ENCODE measurements at regions not wholly inside any gene's neighbourhood (a gene's known extent, or its start where the extent isn't known, plus 50 kb on each side); places are given as distances from the start of the nearest gene placed in this dataset.
"Not testable (repeated sequence)": the region's sequence is repeated elsewhere in the genome, so short reads cannot be mapped to it uniquely, and the experiment has no call there.

GRCh38 chr9:85466834-85467233, 274.9 kb downstream of the AGTPBP1 start:
- Histone ChIP-seq H3K27me3 (ENCODE audit: control insufficient read depth, insufficient read depth, low read length) (no peaks in the 10 kb centered on the region), H3K4me1 (ENCODE audit: control insufficient read depth, insufficient read depth, low read length, poor library complexity, severe bottlenecking) (no peaks in the 10 kb centered on the region), H3K36me3 (ENCODE audit: control insufficient read depth, insufficient read depth, low read length) (no peaks in the 10 kb centered on the region), H3K9me3 (ENCODE audit: control insufficient read depth in 2 of 2, low read length in 2 of 2) (no peaks in the 10 kb centered on the region), H3K27ac (ENCODE audit: insufficient read depth, low read length, poor library complexity, severe bottlenecking) (no peak overlapping the region), H3K4me3 (ENCODE audit: low read depth, low read length) (no peak overlapping the region)
- H3K27ac Mint-ChIP-seq: no peak overlapping the region
- no peaks in the 10 kb centered on the region for H3K27me3 Mint-ChIP-seq
- H3K4me3 Mint-ChIP-seq: no peak overlapping the region
- no peak for DNase-seq
- no peaks in the 10 kb centered on the region for H3K4me1 Mint-ChIP-seq
- H3K36me3 Mint-ChIP-seq: no peaks in the 10 kb centered on the region
- ATAC-seq (ENCODE audit: low read depth in 2 of 2): no peak
- peaks cover 0 to 3% (median 0%) of the 10 kb centered on the region in 7 donors for H3K9me3 Mint-ChIP-seq

GRCh38 chr9:85458114-85458864, 283.5 kb downstream of the AGTPBP1 start:
- H3K36me3 ChIP-seq (ENCODE audit: control insufficient read depth, insufficient read depth, low read length); H3K27me3 ChIP-seq (ENCODE audit: control insufficient read depth, insufficient read depth, low read length); H3K36me3 Mint-ChIP-seq; H3K4me3 ChIP-seq (ENCODE audit: low read depth, low read length); H3K9me3 ChIP-seq (ENCODE audit: control insufficient read depth in 2 of 2, low read length in 2 of 2); H3K4me3 Mint-ChIP-seq; ATAC-seq (ENCODE audit: low read depth in 2 of 2); H3K4me1 Mint-ChIP-seq; H3K9me3 Mint-ChIP-seq; H3K4me1 ChIP-seq (ENCODE audit: control insufficient read depth, insufficient read depth, low read length, poor library complexity, severe bottlenecking); DNase-seq; H3K27ac Mint-ChIP-seq; H3K27me3 Mint-ChIP-seq; H3K27ac ChIP-seq (ENCODE audit: insufficient read depth, low read length, poor library complexity, severe bottlenecking): not testable (repeated sequence)

- no peak overlapping the region for H3K27ac ChIP-seq (ENCODE audit: insufficient read depth, low read length, poor library complexity, severe bottlenecking)
- peaks cover 0 to 4% (median 0%) of the 10 kb centered on the region in 7 donors for H3K9me3 Mint-ChIP-seq
- no peaks in the 10 kb centered on the region for H3K4me1 ChIP-seq (ENCODE audit: control insufficient read depth, insufficient read depth, low read length, poor library complexity, severe bottlenecking)
- DNase-seq (no peak), ATAC-seq (ENCODE audit: low read depth in 2 of 2) (no peak)
- H3K27ac Mint-ChIP-seq: no peak overlapping the region
- H3K27me3 ChIP-seq (ENCODE audit: control insufficient read depth, insufficient read depth, low read length): no peaks in the 10 kb centered on the region
- no peaks in the 10 kb centered on the region for H3K4me1 Mint-ChIP-seq
- peaks cover 4% of the 10 kb centered on the region for H3K27me3 Mint-ChIP-seq
- H3K9me3 ChIP-seq (ENCODE audit: control insufficient read depth in 2 of 2, low read length in 2 of 2): no peaks in the 10 kb centered on the region
- H3K36me3 Mint-ChIP-seq: no peaks in the 10 kb centered on the region
- no peak overlapping the region for H3K4me3 Mint-ChIP-seq
- no peaks in the 10 kb centered on the region for H3K36me3 ChIP-seq (ENCODE audit: control insufficient read depth, insufficient read depth, low read length)
- H3K4me3 ChIP-seq (ENCODE audit: low read depth, low read length): no peak overlapping the region
These were observed 287.9 kb downstream of the AGTPBP1 start for GRCh38 chr9:85453850-85454249.

DNA sequence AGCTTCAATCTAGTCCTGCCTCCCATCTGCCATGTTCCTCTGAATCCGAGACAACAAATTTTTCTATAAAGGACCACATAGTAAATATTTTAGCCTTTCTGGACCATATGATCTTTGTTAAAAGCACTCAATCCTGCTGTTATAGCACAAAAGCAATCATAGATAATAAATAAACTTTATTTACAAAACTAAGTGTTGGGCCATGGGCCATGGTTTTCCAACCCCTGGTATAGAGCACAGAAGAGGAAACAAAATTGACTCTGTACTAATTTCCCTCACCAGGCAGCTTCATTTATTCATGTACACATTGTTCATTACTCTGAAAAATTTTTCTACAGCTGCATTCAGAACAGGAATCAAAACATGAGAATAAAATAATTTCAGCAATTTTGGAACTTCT, 288.9 kb downstream of the AGTPBP1 start:
- H3K4me1 ChIP-seq (ENCODE audit: control insufficient read depth, insufficient read depth, low read length, poor library complexity, severe bottlenecking): no peaks in the 10 kb centered on the region
- DNase-seq (no peak), ATAC-seq (ENCODE audit: low read depth in 2 of 2) (no peak)
- Mint-ChIP-seq H3K27ac (no peak overlapping the region), H3K4me1 (no peaks in the 10 kb centered on the region), H3K27me3 (peaks cover 4% of the 10 kb centered on the region), H3K9me3 (peaks cover 0 to 4% (median 0%) of the 10 kb centered on the region in 7 donors), H3K4me3 (no peak overlapping the region), H3K36me3 (no peaks in the 10 kb centered on the region)
- H3K36me3 ChIP-seq (ENCODE audit: control insufficient read depth, insufficient read depth, low read length): no peaks in the 10 kb centered on the region
- no peaks in the 10 kb centered on the region for H3K27me3 ChIP-seq (ENCODE audit: control insufficient read depth, insufficient read depth, low read length)
- H3K9me3 ChIP-seq (ENCODE audit: control insufficient read depth in 2 of 2, low read length in 2 of 2): no peaks in the 10 kb centered on the region
- H3K4me3 ChIP-seq (ENCODE audit: low read depth, low read length): no peak overlapping the region
- no peak overlapping the region for H3K27ac ChIP-seq (ENCODE audit: insufficient read depth, low read length, poor library complexity, severe bottlenecking)

DNA sequence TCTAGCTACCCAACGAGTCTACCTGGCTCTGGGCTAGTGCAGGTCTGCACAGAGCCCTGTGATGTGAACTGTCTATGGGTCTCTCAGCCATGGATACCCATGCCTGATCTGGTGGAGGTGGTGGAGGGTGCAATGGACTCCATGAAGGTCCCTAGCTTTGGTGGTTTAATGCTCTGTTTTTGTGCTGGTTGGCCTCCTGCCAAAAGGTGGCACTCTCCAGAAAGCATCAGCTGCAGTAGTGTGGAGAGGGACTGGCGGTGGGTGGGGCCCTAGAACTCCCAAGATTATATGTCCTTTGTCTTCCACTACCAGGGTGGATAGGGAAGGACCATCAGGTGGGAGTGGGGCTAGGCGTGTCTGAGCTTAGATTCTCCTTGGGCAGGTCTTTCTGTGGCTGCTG, 290.1 kb downstream of the AGTPBP1 start:
- Histone ChIP-seq H3K36me3 (ENCODE audit: control insufficient read depth, insufficient read depth, low read length) (no peaks in the 10 kb centered on the region), H3K27me3 (ENCODE audit: control insufficient read depth, insufficient read depth, low read length) (no peaks in the 10 kb centered on the region), H3K4me3 (ENCODE audit: low read depth, low read length) (no peak overlapping the region), H3K9me3 (ENCODE audit: control insufficient read depth in 2 of 2, low read length in 2 of 2) (no peaks in the 10 kb centered on the region), H3K27ac (ENCODE audit: insufficient read depth, low read length, poor library complexity, severe bottlenecking) (no peak overlapping the region), H3K4me1 (ENCODE audit: control insufficient read depth, insufficient read depth, low read length, poor library complexity, severe bottlenecking) (no peaks in the 10 kb centered on the region)
- Mint-ChIP-seq H3K27me3 (peaks cover 4% of the 10 kb centered on the region), H3K27ac (no peak overlapping the region), H3K4me3 (no peak overlapping the region), H3K36me3 (no peaks in the 10 kb centered on the region), H3K9me3 (peaks cover 0 to 4% (median under 1%) of the 10 kb centered on the region in 7 donors), H3K4me1 (no peaks in the 10 kb centered on the region)
- DNase-seq (no peak), ATAC-seq (ENCODE audit: low read depth in 2 of 2) (no peak)

GRCh38 chr9:85445887-85446286, 295.9 kb downstream of the AGTPBP1 start:
- no peaks in the 10 kb centered on the region for H3K27me3 ChIP-seq (ENCODE audit: control insufficient read depth, insufficient read depth, low read length)
- H3K4me1 ChIP-seq (ENCODE audit: control insufficient read depth, insufficient read depth, low read length, poor library complexity, severe bottlenecking): no peaks in the 10 kb centered on the region
- H3K36me3 Mint-ChIP-seq: no peaks in the 10 kb centered on the region
- no peaks in the 10 kb centered on the region for H3K4me1 Mint-ChIP-seq
- H3K9me3 ChIP-seq (ENCODE audit: control insufficient read depth in 2 of 2, low read length in 2 of 2): peaks cover 0 to 2% of the 10 kb centered on the region in 2 experiments
- H3K4me3 ChIP-seq (ENCODE audit: low read depth, low read length): no peak overlapping the region
- H3K9me3 Mint-ChIP-seq: peaks cover 0 to 5% (median 2%) of the 10 kb centered on the region in 7 donors
- no peak overlapping the region for H3K4me3 Mint-ChIP-seq
- H3K27me3 Mint-ChIP-seq: no peaks in the 10 kb centered on the region
- ATAC-seq (ENCODE audit: low read depth in 2 of 2) (no peak), DNase-seq (no peak)
- no peak overlapping the region for H3K27ac Mint-ChIP-seq
- no peak overlapping the region for H3K27ac ChIP-seq (ENCODE audit: insufficient read depth, low read length, poor library complexity, severe bottlenecking)
- H3K36me3 ChIP-seq (ENCODE audit: control insufficient read depth, insufficient read depth, low read length): no peaks in the 10 kb centered on the region

DNA sequence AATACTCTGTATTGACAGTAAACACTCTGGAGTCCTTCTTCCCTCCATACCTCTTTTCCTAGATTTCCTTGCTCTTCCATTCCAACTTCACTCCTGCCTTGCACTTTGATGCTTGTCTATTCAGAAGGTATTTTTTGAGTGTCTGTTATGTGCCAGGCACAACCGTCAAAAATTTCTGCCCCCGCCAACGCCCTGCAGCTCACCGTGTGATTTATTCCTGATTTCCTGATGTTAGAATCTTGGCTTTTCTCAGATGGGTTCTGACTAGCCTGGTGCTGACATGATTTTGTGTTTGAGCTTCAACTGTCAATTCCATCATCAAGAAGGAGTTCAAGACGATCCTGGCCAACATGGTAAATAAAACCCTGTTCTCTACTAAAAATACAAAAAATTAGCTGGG, 297.5 kb downstream of the AGTPBP1 start:
- no peaks in the 10 kb centered on the region for H3K4me1 ChIP-seq (ENCODE audit: control insufficient read depth, insufficient read depth, low read length, poor library complexity, severe bottlenecking)
- DNase-seq (no peak), ATAC-seq (ENCODE audit: low read depth in 2 of 2) (no peak)
- H3K36me3 ChIP-seq (ENCODE audit: control insufficient read depth, insufficient read depth, low read length): no peaks in the 10 kb centered on the region
- H3K9me3 ChIP-seq (ENCODE audit: control insufficient read depth in 2 of 2, low read length in 2 of 2): peaks cover 0 to 2% of the 10 kb centered on the region in 2 experiments
- Mint-ChIP-seq H3K9me3 (peaks cover 0 to 5% (median 2%) of the 10 kb centered on the region in 7 donors), H3K36me3 (no peaks in the 10 kb centered on the region), H3K27me3 (no peaks in the 10 kb centered on the region), H3K4me1 (no peaks in the 10 kb centered on the region), H3K27ac (no peak overlapping the region), H3K4me3 (no peak overlapping the region)
- no peaks in the 10 kb centered on the region for H3K27me3 ChIP-seq (ENCODE audit: control insufficient read depth, insufficient read depth, low read length)
- H3K27ac ChIP-seq (ENCODE audit: insufficient read depth, low read length, poor library complexity, severe bottlenecking): no peak overlapping the region
- no peak overlapping the region for H3K4me3 ChIP-seq (ENCODE audit: low read depth, low read length)

DNA sequence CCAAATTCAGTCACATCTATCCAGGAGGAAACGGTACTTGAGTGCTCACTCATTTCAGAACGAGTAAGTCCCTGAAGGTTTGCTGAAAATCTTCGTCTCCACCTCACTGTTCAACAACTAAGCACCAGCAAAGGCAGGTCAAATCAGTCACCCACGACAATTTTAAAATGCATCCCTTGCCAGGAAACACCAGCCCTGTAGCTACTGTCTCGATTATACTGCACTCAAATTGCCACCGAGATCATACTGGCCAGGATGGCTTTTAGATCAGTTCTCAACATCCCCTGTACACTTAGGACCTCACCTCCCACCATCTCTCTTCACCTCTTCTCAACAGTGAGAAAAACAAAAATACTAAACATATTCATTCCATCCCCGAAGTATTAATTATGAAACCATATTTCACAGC, 298.6 kb downstream of the AGTPBP1 start:
- Histone ChIP-seq H3K4me3 (ENCODE audit: low read depth, low read length) (no peak overlapping the region), H3K27ac (ENCODE audit: insufficient read depth, low read length, poor library complexity, severe bottlenecking) (no peak overlapping the region), H3K27me3 (ENCODE audit: control insufficient read depth, insufficient read depth, low read length) (no peaks in the 10 kb centered on the region), H3K36me3 (ENCODE audit: control insufficient read depth, insufficient read depth, low read length) (no peaks in the 10 kb centered on the region), H3K4me1 (ENCODE audit: control insufficient read depth, insufficient read depth, low read length, poor library complexity, severe bottlenecking) (no peaks in the 10 kb centered on the region), H3K9me3 (ENCODE audit: control insufficient read depth in 2 of 2, low read length in 2 of 2) (peaks cover 0 to 2% of the 10 kb centered on the region in 2 experiments)
- H3K4me1 Mint-ChIP-seq: no peaks in the 10 kb centered on the region
- no peaks in the 10 kb centered on the region for H3K27me3 Mint-ChIP-seq
- DNase-seq (no peak), ATAC-seq (ENCODE audit: low read depth in 2 of 2) (no peak)
- peaks cover 0 to 7% (median 4%) of the 10 kb centered on the region in 7 donors for H3K9me3 Mint-ChIP-seq
- no peaks in the 10 kb centered on the region for H3K36me3 Mint-ChIP-seq
- H3K4me3 Mint-ChIP-seq: no peak overlapping the region
- H3K27ac Mint-ChIP-seq: no peak overlapping the region
